Hypothalamus (tissue), 51 donors: ENCODE measurements at regions not wholly inside any gene's neighbourhood (a gene's known extent, or its start where the extent isn't known, plus 50 kb on each side); places are given as distances from the start of the nearest gene placed in this dataset.
A peak's percentile ranks its signal among the peaks of the same experiment; 100 is the strongest.
"Not testable (repeated sequence)": the region's sequence is repeated elsewhere in the genome, so short reads cannot be mapped to it uniquely, and the experiment has no call there.

Source experiments
- DNase-seq, 51 donors: peaks; one replicate each; lab custom pipeline; 2025; lab: John Stamatoyannopoulos, UW

- no peak for DNase-seq
These were observed 101.7 kb downstream of the NAA11 start for GRCh38 chr4:79223993-79224776.

- DNase-seq, result no peak
These were observed 108.8 kb downstream of the NAA11 start for GRCh38 chr4:79217025-79217424.

- no peak for DNase-seq
These were observed 112.2 kb downstream of the NAA11 start for GRCh38 chr4:79213702-79214101.

GRCh38 chr4:79213010-79213409 is 112.9 kb downstream of the NAA11 start:
- no peak for DNase-seq

GRCh38 chr4:79212311-79212710 is 113.5 kb downstream of the NAA11 start:
- no peak for DNase-seq

- DNase-seq, result no peak
These were observed 114.4 kb downstream of the NAA11 start for GRCh38 chr4:79211490-79211889.

GRCh38 chr4:79210636-79211049 is 115.2 kb downstream of the NAA11 start:
- DNase-seq, result no peak

GRCh38 chr4:79209822-79210635 is 115.8 kb downstream of the NAA11 start:
- DNase-seq, result peak in 1 of 51 donors; percentile 27

- no peak for DNase-seq
These were observed 116.8 kb downstream of the NAA11 start for GRCh38 chr4:79209081-79209480.

GRCh38 chr4:79207281-79207680 is 118.6 kb downstream of the NAA11 start:
- DNase-seq, result no peak

GRCh38 chr4:79206660-79207059 is 119.2 kb downstream of the NAA11 start:
- no peak for DNase-seq

- no peak for DNase-seq
These were observed 120.7 kb downstream of the NAA11 start for GRCh38 chr4:79205121-79205520.

- no peak for DNase-seq
These were observed 123.9 kb downstream of the NAA11 start for GRCh38 chr4:79201971-79202370.

GRCh38 chr4:79199743-79200142 is 126.1 kb downstream of the NAA11 start:
- DNase-seq, result no peak

GRCh38 chr4:79198951-79199587 is 126.8 kb downstream of the NAA11 start:
- no peak for DNase-seq

- no peak for DNase-seq
These were observed 128.4 kb downstream of the NAA11 start for GRCh38 chr4:79197275-79198009.

- not testable (repeated sequence) for DNase-seq
These were observed 134.6 kb downstream of the NAA11 start for GRCh38 chr4:79191292-79191691.

GRCh38 chr4:79185526-79186045 is 140.3 kb downstream of the NAA11 start:
- DNase-seq, result no peak

GRCh38 chr4:79184476-79184875 is 141.4 kb downstream of the NAA11 start:
- no peak for DNase-seq

GRCh38 chr4:79182209-79182608 is 143.7 kb downstream of the NAA11 start:
- no peak for DNase-seq
